ENCODE measurements at regions not wholly inside any gene's neighbourhood (a gene's known extent, or its start where the extent isn't known, plus 50 kb on each side); places are given as distances from the start of the nearest gene placed in this dataset.

- TF ChIP-seq L3MBTL2 (conservative IDR thresholded peaks at IDR 0.05): no peak
- TF ChIP-seq NFRKB (IDR thresholded peaks at IDR 0.05): no peak
- TF ChIP-seq ELF4 (IDR thresholded peaks at IDR 0.05): no peak
- TF ChIP-seq LEF1 (IDR thresholded peaks at IDR 0.05; ENCODE audit: borderline replicate concordance): no peak
- no peak for TF ChIP-seq SUZ12 (IDR thresholded peaks at IDR 0.05)
- no peak for TF ChIP-seq ARNT (IDR thresholded peaks at IDR 0.05)
- TF ChIP-seq BHLHE40 (IDR thresholded peaks at IDR 0.05; ENCODE audit: borderline replicate concordance): no peak
- TF ChIP-seq HDGF (IDR thresholded peaks at IDR 0.05; ENCODE audit: borderline replicate concordance): no peak
- TF ChIP-seq FOXM1 (IDR thresholded peaks at IDR 0.05; ENCODE audit: borderline replicate concordance): no peak
These were observed 113.6 kb upstream of the TIAM1 start for GRCh38 chr21:31457675-31458074.

Data from HEK293T (cell line).